Neural crest cell (in vitro differentiated cells): ENCODE measurements at regions not wholly inside any gene's neighbourhood (a gene's known extent, or its start where the extent isn't known, plus 50 kb on each side); places are given as distances from the start of the nearest gene placed in this dataset.
A peak's percentile ranks its signal among the peaks of the same experiment; 100 is the strongest.

ENCODE experiments used
- DNase-seq: peaks from one replicate; pipeline ENCODE4 v3.0.0; 2021; ENCODE audit warnings: low read depth, mixed read lengths, low spot score
- H3K27ac Mint-ChIP-seq: one replicate; pipeline ENCODE4 v1.8.0; 2021; ENCODE audit warnings: mild to moderate bottlenecking, mixed read lengths; ENCODE audit not compliant: unreplicated experiment
- H3K27me3 Mint-ChIP-seq: 2 replicates; pipeline ENCODE4 v1.8.0; 2021; ENCODE audit warnings: low read depth, mild to moderate bottlenecking, mixed read lengths
- H3K36me3 Mint-ChIP-seq: 2 replicates; pipeline ENCODE4 v1.8.0; 2021; ENCODE audit warnings: low read depth, mild to moderate bottlenecking, mixed read lengths
- H3K4me1 Mint-ChIP-seq: 2 replicates; pipeline ENCODE4 v1.8.0; 2021; ENCODE audit warnings: mixed read lengths
- H3K4me3 Mint-ChIP-seq: one replicate; pipeline ENCODE4 v1.8.0; 2021; ENCODE audit warnings: mild to moderate bottlenecking, mixed read lengths
- H3K9me3 Mint-ChIP-seq: 2 replicates; pipeline ENCODE4 v1.8.0; 2021; ENCODE audit warnings: mixed read lengths
- CTCF ChIP-seq: fragments of 200-600 bp; sonication (generic); conservative IDR thresholded peaks from 2 replicates; pipeline ENCODE4 v1.5.0; 2021; ENCODE audit warnings: antibody characterized with exemption, mild to moderate bottlenecking

GRCh38 chr1:11345971-11346715 is 73.1 kb downstream of the UBIAD1 start:
- H3K4me3 Mint-ChIP-seq = peak overlapping the region; percentile 27
- H3K27ac Mint-ChIP-seq = peak overlapping the region; percentile 29
- peaks cover 44% of the 10 kb centered on the region for H3K4me1 Mint-ChIP-seq
- TF ChIP-seq CTCF = no peak
- DNase-seq = no peak
- H3K36me3 Mint-ChIP-seq = no peaks in the 10 kb centered on the region
- H3K27me3 Mint-ChIP-seq = no peaks in the 10 kb centered on the region
- H3K9me3 Mint-ChIP-seq = peaks cover under 1% of the 10 kb centered on the region

- no peaks in the 10 kb centered on the region for H3K27me3 Mint-ChIP-seq
- no peak for DNase-seq
- H3K36me3 Mint-ChIP-seq = no peaks in the 10 kb centered on the region
- no peak overlapping the region for H3K4me3 Mint-ChIP-seq
- TF ChIP-seq CTCF = no peak
- no peak overlapping the region for H3K27ac Mint-ChIP-seq
- peaks cover 44% of the 10 kb centered on the region for H3K4me1 Mint-ChIP-seq
- peaks cover 4% of the 10 kb centered on the region for H3K9me3 Mint-ChIP-seq
Measured at GRCh38 chr1:11350265-11350664, 77.3 kb downstream of the UBIAD1 start.

- no peaks in the 10 kb centered on the region for H3K27me3 Mint-ChIP-seq
- H3K9me3 Mint-ChIP-seq = peaks cover 4% of the 10 kb centered on the region
- H3K36me3 Mint-ChIP-seq = no peaks in the 10 kb centered on the region
- H3K27ac Mint-ChIP-seq = no peak overlapping the region
- H3K4me3 Mint-ChIP-seq = no peak overlapping the region
- no peak for TF ChIP-seq CTCF
- H3K4me1 Mint-ChIP-seq = peaks cover 52% of the 10 kb centered on the region
- DNase-seq = no peak
Measured at GRCh38 chr1:11352058-11352715, 79.2 kb downstream of the UBIAD1 start.

GRCh38 chr1:11352816-11353799 is 80.1 kb downstream of the UBIAD1 start:
- DNase-seq = no peak
- peaks cover 4% of the 10 kb centered on the region for H3K9me3 Mint-ChIP-seq
- H3K27ac Mint-ChIP-seq = peak overlapping the region; percentile 20
- no peaks in the 10 kb centered on the region for H3K36me3 Mint-ChIP-seq
- H3K27me3 Mint-ChIP-seq = no peaks in the 10 kb centered on the region
- H3K4me3 Mint-ChIP-seq = no peak overlapping the region
- peaks cover 60% of the 10 kb centered on the region for H3K4me1 Mint-ChIP-seq
- TF ChIP-seq CTCF = no peak

GRCh38 chr1:11354893-11355553 is 82.0 kb downstream of the UBIAD1 start:
- no peaks in the 10 kb centered on the region for H3K27me3 Mint-ChIP-seq
- no peaks in the 10 kb centered on the region for H3K36me3 Mint-ChIP-seq
- H3K9me3 Mint-ChIP-seq = peaks cover 4% of the 10 kb centered on the region
- H3K27ac Mint-ChIP-seq = peak overlapping the region; percentile 78
- TF ChIP-seq CTCF = no peak
- H3K4me1 Mint-ChIP-seq = peaks cover 76% of the 10 kb centered on the region
- DNase-seq = peak; percentile 20
- H3K4me3 Mint-ChIP-seq = peak overlapping the region; percentile 50
